ENCODE measurements at regions not wholly inside any gene's neighbourhood (a gene's known extent, or its start where the extent isn't known, plus 50 kb on each side); places are given as distances from the start of the nearest gene placed in this dataset.

- DNase-seq (ENCODE audit: insufficient read length, low spot score) (no peak), FAIRE-seq (no peak)
- TF ChIP-seq, protein P1, sequence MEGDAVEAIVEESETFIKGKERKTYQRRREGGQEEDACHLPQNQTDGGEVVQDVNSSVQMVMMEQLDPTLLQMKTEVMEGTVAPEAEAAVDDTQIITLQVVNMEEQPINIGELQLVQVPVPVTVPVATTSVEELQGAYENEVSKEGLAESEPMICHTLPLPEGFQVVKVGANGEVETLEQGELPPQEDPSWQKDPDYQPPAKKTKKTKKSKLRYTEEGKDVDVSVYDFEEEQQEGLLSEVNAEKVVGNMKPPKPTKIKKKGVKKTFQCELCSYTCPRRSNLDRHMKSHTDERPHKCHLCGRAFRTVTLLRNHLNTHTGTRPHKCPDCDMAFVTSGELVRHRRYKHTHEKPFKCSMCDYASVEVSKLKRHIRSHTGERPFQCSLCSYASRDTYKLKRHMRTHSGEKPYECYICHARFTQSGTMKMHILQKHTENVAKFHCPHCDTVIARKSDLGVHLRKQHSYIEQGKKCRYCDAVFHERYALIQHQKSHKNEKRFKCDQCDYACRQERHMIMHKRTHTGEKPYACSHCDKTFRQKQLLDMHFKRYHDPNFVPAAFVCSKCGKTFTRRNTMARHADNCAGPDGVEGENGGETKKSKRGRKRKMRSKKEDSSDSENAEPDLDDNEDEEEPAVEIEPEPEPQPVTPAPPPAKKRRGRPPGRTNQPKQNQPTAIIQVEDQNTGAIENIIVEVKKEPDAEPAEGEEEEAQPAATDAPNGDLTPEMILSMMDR (IDR thresholded peaks at IDR 0.05; ENCODE audit: insufficient read depth, missing control alignments), result no peak
Observed at GRCh38 chr18:45320724-45321123, 294.6 kb upstream of the SLC14A2 start.

- FAIRE-seq (no peak), DNase-seq (ENCODE audit: insufficient read length, low spot score) (no peak)
- TF ChIP-seq, protein P1 (IDR thresholded peaks at IDR 0.05; ENCODE audit: insufficient read depth, missing control alignments), result no peak
Observed at GRCh38 chr18:45321520-45321919, 293.8 kb upstream of the SLC14A2 start.

- no peak for DNase-seq (ENCODE audit: insufficient read length, low spot score)
- no peak for FAIRE-seq
- TF ChIP-seq, protein P1 (IDR thresholded peaks at IDR 0.05; ENCODE audit: insufficient read depth, missing control alignments), result no peak
Observed at GRCh38 chr18:45322343-45322742, 292.9 kb upstream of the SLC14A2 start.

DNA sequence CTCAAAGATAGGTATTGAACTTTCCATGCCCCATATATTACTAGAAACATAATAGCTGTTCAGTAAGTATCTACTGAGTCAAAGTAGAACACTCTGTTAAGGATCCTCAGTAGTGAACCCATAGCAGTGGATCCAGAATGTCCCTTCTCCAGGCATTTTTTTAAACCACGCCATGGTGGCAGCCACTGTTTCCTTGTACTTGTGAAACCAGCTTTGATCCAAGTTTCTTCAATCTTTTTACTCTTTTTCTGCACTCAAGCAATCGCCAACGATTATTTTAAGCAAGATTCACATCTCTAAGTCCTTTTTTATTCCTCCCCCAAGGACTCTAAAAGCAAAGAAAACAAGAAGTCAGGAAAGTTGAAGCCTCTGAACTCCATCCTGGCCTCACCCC is 291.2 kb upstream of the SLC14A2 start:
- FAIRE-seq (no peak), DNase-seq (ENCODE audit: insufficient read length, low spot score) (no peak)
- TF ChIP-seq, protein P1 (IDR thresholded peaks at IDR 0.05; ENCODE audit: insufficient read depth, missing control alignments), result no peak

DNA sequence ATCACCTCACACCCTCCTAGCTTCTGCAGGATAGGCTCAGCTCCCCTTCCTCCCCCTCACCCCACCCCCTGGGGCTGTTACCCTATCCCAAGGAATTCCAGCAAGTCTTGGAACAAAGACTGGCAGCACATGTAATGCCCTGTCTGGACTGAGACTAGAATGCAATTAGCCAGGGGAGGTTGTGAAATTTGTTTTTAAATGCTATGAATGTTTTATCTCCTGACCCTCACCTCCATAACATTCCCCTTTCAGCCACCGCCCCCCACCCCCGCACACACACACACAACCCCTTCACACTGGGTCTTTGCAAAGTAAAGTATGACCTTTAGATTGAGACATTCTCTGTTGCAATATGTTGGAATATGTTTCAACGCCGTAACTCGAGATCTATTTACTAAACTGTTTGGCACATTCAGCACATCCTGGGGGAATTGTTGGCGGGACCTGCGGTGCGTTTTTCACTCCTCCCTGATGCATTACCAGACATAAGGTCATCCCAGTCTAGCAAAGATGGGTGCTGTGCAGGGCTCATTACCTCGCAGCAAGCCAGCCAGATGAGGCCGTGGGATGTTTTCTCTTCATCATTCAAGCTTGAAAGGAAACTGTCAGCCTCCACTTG is 290.7 kb upstream of the SLC14A2 start:
- DNase-seq (ENCODE audit: insufficient read length, low spot score), result no peak
- FAIRE-seq, result no peak
- TF ChIP-seq, protein P1 (IDR thresholded peaks at IDR 0.05; ENCODE audit: insufficient read depth, missing control alignments), result no peak

- FAIRE-seq (no peak), DNase-seq (ENCODE audit: insufficient read length, low spot score) (no peak)
- TF ChIP-seq, protein P1 (IDR thresholded peaks at IDR 0.05; ENCODE audit: insufficient read depth, missing control alignments), result no peak
Observed at GRCh38 chr18:45325778-45326177, 289.5 kb upstream of the SLC14A2 start.

DNA sequence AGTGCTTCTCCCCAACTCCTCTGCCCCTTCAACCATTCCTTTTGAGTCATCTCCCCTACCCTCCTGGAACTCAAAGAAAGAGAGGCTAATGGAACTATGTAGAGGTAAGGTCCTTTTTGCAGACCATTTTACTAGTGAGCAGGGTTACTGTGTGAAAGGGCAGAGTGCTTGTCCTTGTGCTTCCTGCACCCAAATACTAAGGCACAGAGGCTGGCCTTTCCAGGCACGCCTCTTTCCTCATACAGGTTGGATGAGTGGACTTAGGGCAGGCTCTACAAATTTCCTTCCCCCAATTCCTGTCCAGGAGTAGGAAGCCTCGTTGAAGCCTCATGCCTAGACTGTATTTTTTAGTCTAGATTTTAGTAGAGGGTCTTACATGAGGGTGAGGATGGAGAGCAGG is 288.8 kb upstream of the SLC14A2 start:
- TF ChIP-seq, protein P1 (IDR thresholded peaks at IDR 0.05; ENCODE audit: insufficient read depth, missing control alignments), result no peak
- FAIRE-seq (no peak), DNase-seq (ENCODE audit: insufficient read length, low spot score) (no peak)
